Progenitor cell of endocrine pancreas (in vitro differentiated cells): ENCODE measurements at regions not wholly inside any gene's neighbourhood (a gene's known extent, or its start where the extent isn't known, plus 50 kb on each side); places are given as distances from the start of the nearest gene placed in this dataset.

ENCODE experiments used
- DNase-seq: peaks from one replicate; pipeline ENCODE4 v3.0.0; 2021; ENCODE audit warnings: low spot score; ENCODE audit not compliant: unreplicated experiment
- H3K27ac Mint-ChIP-seq: 2 replicates; pipeline ENCODE4 v1.8.0; 2021; ENCODE audit warnings: mild to moderate bottlenecking, moderate library complexity, mixed read lengths
- H3K27me3 Mint-ChIP-seq: 2 replicates; pipeline ENCODE4 v1.8.0; 2021; ENCODE audit warnings: mixed read lengths
- H3K36me3 Mint-ChIP-seq: 2 replicates; pipeline ENCODE4 v1.8.0; 2022; ENCODE audit warnings: mixed read lengths; ENCODE audit not compliant: insufficient read depth
- H3K4me1 Mint-ChIP-seq: 2 replicates; pipeline ENCODE4 v1.8.0; 2021; ENCODE audit warnings: low read depth, mixed read lengths
- H3K4me3 Mint-ChIP-seq: 2 replicates; pipeline ENCODE4 v1.8.0; 2021; ENCODE audit warnings: low read depth, mild to moderate bottlenecking, moderate library complexity, mixed read lengths
- H3K9me3 Mint-ChIP-seq: 2 replicates; pipeline ENCODE4 v1.8.0; 2021; ENCODE audit warnings: low read depth, mixed read lengths
- TF ChIP-seq, protein P1 (sequence below): fragments of 200-600 bp; sonication (generic); IDR thresholded peaks from one replicate; pipeline ENCODE4 v1.5.0; 2021; ENCODE audit warnings: antibody characterized with exemption, mild to moderate bottlenecking; ENCODE audit not compliant: unreplicated experiment

DNA sequence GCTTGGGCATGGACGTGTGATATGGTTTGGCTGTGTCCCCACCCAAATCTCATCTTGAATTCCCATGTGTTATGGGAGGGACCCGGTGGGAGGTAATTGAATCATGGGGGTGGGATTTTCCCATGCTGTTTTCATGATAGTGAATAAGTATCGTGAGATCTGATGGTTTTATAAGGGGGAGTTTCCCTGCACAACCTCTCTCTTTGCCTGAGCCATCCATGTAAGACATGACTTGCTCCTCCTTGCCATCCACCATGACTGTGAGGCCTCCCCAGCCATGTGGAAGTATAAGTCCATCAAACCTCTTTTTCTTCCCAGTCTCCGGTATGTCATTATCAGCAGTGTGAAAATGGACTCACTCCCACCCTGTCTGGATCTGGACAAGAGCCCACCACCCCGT lies 393.4 kb downstream of the SEC14L1 start:
- TF ChIP-seq, protein P1, sequence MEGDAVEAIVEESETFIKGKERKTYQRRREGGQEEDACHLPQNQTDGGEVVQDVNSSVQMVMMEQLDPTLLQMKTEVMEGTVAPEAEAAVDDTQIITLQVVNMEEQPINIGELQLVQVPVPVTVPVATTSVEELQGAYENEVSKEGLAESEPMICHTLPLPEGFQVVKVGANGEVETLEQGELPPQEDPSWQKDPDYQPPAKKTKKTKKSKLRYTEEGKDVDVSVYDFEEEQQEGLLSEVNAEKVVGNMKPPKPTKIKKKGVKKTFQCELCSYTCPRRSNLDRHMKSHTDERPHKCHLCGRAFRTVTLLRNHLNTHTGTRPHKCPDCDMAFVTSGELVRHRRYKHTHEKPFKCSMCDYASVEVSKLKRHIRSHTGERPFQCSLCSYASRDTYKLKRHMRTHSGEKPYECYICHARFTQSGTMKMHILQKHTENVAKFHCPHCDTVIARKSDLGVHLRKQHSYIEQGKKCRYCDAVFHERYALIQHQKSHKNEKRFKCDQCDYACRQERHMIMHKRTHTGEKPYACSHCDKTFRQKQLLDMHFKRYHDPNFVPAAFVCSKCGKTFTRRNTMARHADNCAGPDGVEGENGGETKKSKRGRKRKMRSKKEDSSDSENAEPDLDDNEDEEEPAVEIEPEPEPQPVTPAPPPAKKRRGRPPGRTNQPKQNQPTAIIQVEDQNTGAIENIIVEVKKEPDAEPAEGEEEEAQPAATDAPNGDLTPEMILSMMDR: no peak
- Mint-ChIP-seq H3K27ac (no peak overlapping the region), H3K4me3 (no peak overlapping the region), H3K36me3 (no peaks in the 10 kb centered on the region), H3K9me3 (no peaks in the 10 kb centered on the region), H3K27me3 (peaks cover 49% of the 10 kb centered on the region), H3K4me1 (no peaks in the 10 kb centered on the region)
- no peak for DNase-seq

DNA sequence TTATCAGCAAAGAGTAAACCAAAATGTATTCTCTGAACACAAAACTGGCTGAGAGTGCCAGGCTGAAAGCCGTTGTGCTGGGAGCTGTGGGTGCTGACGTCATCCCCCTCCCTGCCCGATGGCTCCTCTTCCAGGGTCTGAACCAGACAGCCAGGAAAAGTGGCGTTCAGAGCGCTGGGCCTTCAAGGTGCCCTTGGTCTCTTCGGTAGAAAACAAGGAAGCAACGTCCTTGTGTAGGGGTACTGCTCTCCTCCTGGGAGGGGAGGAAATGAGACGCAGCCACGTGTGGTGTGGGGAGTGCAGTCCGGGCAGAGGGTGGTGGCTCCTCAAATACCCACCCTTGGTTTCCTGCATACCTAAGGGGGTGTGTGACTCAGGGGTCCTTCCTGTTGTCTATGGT lies 394.7 kb downstream of the SEC14L1 start:
- DNase-seq: no peak
- TF ChIP-seq, protein P1: no peak
- H3K27me3 Mint-ChIP-seq: peaks cover 51% of the 10 kb centered on the region
- no peak overlapping the region for H3K4me3 Mint-ChIP-seq
- no peak overlapping the region for H3K27ac Mint-ChIP-seq
- H3K9me3 Mint-ChIP-seq: no peaks in the 10 kb centered on the region
- H3K4me1 Mint-ChIP-seq: no peaks in the 10 kb centered on the region
- H3K36me3 Mint-ChIP-seq: no peaks in the 10 kb centered on the region

DNA sequence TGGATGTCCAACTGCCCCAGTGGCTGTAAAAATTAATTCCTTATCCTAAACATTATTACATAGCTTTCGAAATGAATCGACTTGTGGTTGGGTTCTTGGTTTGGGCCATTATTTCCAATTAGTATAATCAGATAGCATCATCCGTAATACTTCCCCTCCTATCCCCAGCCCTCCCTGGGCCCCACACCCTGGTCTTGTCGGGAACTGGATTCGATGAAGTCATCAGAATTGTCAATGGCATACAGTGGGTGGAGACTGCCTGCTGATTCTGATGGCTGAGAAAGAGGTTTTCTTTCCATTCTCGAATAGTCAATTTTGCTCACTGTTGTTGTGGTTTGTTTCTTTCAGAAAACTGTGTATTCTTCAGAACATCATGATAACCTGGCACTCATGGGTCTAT lies 395.1 kb downstream of the SEC14L1 start:
- Mint-ChIP-seq H3K4me3 (no peak overlapping the region), H3K27ac (no peak overlapping the region), H3K9me3 (no peaks in the 10 kb centered on the region), H3K4me1 (no peaks in the 10 kb centered on the region), H3K36me3 (no peaks in the 10 kb centered on the region), H3K27me3 (peaks cover 51% of the 10 kb centered on the region)
- TF ChIP-seq, protein P1: no peak
- no peak for DNase-seq

DNA sequence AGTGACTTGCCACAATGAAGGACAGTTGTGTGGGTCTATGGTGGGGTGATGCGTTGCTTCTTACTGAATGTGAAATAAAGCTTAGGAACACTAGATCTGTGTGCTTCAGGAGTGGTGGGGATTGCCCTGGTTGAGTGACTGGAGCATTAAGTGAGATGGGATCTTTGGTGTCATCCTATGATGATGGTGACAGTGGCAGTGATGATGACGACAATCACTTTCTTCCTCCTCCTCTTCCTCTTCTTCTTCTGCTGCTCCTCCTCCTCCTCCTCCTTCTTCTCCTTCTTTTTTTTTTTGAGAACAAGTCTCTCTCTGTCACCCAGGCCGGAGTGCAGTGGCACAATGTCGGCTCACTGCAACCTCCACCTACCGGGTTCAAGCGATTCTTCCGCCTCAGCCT lies 396.8 kb downstream of the SEC14L1 start:
- no peak for DNase-seq
- Mint-ChIP-seq H3K27me3 (peaks cover 54% of the 10 kb centered on the region), H3K4me3 (no peak overlapping the region), H3K9me3 (no peaks in the 10 kb centered on the region), H3K4me1 (peaks cover 2% of the 10 kb centered on the region), H3K27ac (no peak overlapping the region), H3K36me3 (no peaks in the 10 kb centered on the region)
- TF ChIP-seq, protein P1: no peak

DNA sequence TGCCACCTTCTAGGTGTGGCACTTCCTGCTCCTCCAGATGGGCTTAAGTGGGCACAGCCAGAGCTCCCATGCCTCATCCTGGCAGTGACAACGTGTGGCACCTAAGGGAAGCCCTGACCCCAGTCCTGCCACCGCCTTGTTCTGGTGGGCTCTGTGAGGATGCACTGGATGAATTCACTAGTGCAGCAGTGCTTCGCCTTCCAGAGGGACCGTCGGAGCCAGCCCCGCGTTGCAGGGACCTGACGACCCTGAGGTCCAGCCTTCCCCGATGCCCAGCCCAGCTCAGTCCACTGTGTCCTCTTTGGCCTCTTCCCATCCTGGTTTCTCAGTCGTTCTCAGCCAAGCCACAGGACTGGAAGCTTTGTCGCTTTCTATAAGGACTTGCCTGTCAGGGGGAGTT lies 399.8 kb downstream of the SEC14L1 start:
- Mint-ChIP-seq H3K4me3 (no peak overlapping the region), H3K4me1 (peaks cover 4% of the 10 kb centered on the region), H3K27me3 (peaks cover 66% of the 10 kb centered on the region), H3K27ac (no peak overlapping the region), H3K36me3 (no peaks in the 10 kb centered on the region), H3K9me3 (no peaks in the 10 kb centered on the region)
- TF ChIP-seq, protein P1: no peak
- DNase-seq: no peak

DNA sequence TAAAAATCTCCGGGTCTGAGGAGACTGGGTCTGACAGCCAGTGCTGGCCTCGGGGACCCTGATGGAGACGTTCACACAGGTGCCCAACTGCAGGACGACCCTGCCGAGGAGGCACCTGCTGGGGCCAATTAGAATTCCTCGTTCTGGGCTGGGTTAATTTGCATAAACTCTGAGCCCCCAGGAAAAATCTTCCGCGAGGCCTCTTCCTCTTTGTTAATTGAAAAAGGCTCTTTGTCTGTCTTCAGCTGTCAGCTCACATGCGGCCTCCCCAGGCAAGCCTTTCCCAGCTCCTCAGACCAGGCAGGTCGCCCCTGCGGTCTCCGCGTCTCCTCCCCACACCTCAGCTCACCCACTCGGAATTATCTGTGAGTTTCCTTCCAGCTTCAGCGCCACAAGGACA lies 400.2 kb downstream of the SEC14L1 start:
- no peak overlapping the region for H3K27ac Mint-ChIP-seq
- peaks cover 68% of the 10 kb centered on the region for H3K27me3 Mint-ChIP-seq
- DNase-seq: no peak
- H3K36me3 Mint-ChIP-seq: no peaks in the 10 kb centered on the region
- TF ChIP-seq, protein P1: no peak
- H3K4me3 Mint-ChIP-seq: no peak overlapping the region
- H3K9me3 Mint-ChIP-seq: no peaks in the 10 kb centered on the region
- peaks cover 4% of the 10 kb centered on the region for H3K4me1 Mint-ChIP-seq
